IMR-90 (cell line): ENCODE measurements at regions not wholly inside any gene's neighbourhood (a gene's known extent, or its start where the extent isn't known, plus 50 kb on each side); places are given as distances from the start of the nearest gene placed in this dataset.

Experiments
- ATAC-seq: fragments of 200-7000 bp; cut with Tn5 transposase; 2 replicates; pipeline ENCODE4 v1.9.1; 2020; ENCODE audit warnings: low read depth, mild to moderate bottlenecking, moderate library complexity
- BruUV-seq: library from RNA; stranded (reverse); fragments of 400-500 nt; replicated peaks from 2 replicates; lab custom pipeline; 2021; lab: Mats Ljungman, UMichigan
- CTCF ChIA-PET: fragments of 300-600 bp; formaldehyde crosslinking; extraction: SDS; loops from one replicate; lab custom pipeline; 2021; ENCODE audit warnings: antibody characterized with exemption; lab: Yijun Ruan, JAX
- POLR2A ChIA-PET: fragments of 300-600 bp; sonication (Branson Sonifier 250); formaldehyde crosslinking; loops from one replicate; lab custom pipeline; 2022; ENCODE audit warnings: antibody characterized with exemption; ENCODE audit not compliant: unreplicated experiment; lab: Charles Lee
- DNase-seq: peaks from one replicate; pipeline ENCODE4 v3.0.0; 2013
- H2AFZ ChIP-seq: replicated peaks from 2 replicates; pipeline ENCODE3; 2013; ENCODE audit warnings: low read length, mild to moderate bottlenecking; ENCODE audit not compliant: poor library complexity
- H2AK5ac ChIP-seq: 2 replicates; pipeline ENCODE4 v1.6.1; 2013; ENCODE audit warnings: low read depth, low read length, inconsistent platforms
- H2AK9ac ChIP-seq: replicated peaks from 2 replicates; pipeline ENCODE3; 2013; ENCODE audit warnings: mild to moderate bottlenecking, low read depth, low read length, moderate library complexity; ENCODE audit not compliant: poor library complexity
- H2BK120ac ChIP-seq: 2 replicates; pipeline ENCODE4 v1.6.1; 2013; ENCODE audit warnings: low read depth, low read length, inconsistent platforms
- H2BK15ac ChIP-seq: 3 replicates; pipeline ENCODE4 v1.6.1; 2013; ENCODE audit warnings: low read depth, low read length, inconsistent platforms
- H2BK20ac ChIP-seq: 2 replicates; pipeline ENCODE4 v1.6.1; 2013; ENCODE audit warnings: low read depth, mild to moderate bottlenecking, inconsistent platforms, low read length, moderate library complexity
- H2BK5ac ChIP-seq: 2 replicates; pipeline ENCODE4 v1.6.1; 2013; ENCODE audit warnings: mild to moderate bottlenecking, low read depth, low read length, inconsistent platforms; ENCODE audit not compliant: poor library complexity, severe bottlenecking
- H3K14ac ChIP-seq: replicated peaks from 2 replicates; pipeline ENCODE4 v1.6.1; 2013; ENCODE audit warnings: low read depth, low read length, inconsistent platforms
- H3K18ac ChIP-seq: 2 replicates; pipeline ENCODE4 v1.6.1; 2013; ENCODE audit warnings: low read depth, low read length, control low read depth
- H3K23ac ChIP-seq: 2 replicates; pipeline ENCODE4 v1.6.1; 2013; ENCODE audit warnings: low read depth, low read length, inconsistent platforms
- H3K27ac ChIP-seq: 2 replicates; pipeline ENCODE4 v1.5.1; 2013; ENCODE audit warnings: mild to moderate bottlenecking, control low read depth, low read length; ENCODE audit not compliant: insufficient read depth
- H3K27me3 ChIP-seq: 2 replicates; pipeline ENCODE4 v1.6.1; 2013; ENCODE audit warnings: low read length; ENCODE audit not compliant: control insufficient read depth, insufficient read depth
- H3K36me3 ChIP-seq: 2 replicates; pipeline ENCODE4 v1.6.1; 2013; ENCODE audit warnings: low read length, mixed read lengths; ENCODE audit not compliant: control insufficient read depth, insufficient read depth
- H3K4ac ChIP-seq: 2 replicates; pipeline ENCODE4 v1.6.1; 2013; ENCODE audit warnings: low read depth, low read length, inconsistent platforms
- H3K4me1 ChIP-seq: 2 replicates; pipeline ENCODE4 v1.6.1; 2013; ENCODE audit warnings: low read length, mixed read lengths; ENCODE audit not compliant: control insufficient read depth, insufficient read depth
- H3K4me2 ChIP-seq: 2 replicates; pipeline ENCODE4 v1.6.1; 2013; ENCODE audit warnings: low read depth, mild to moderate bottlenecking, control low read depth, low read length, moderate library complexity
- H3K4me3 ChIP-seq: 2 replicates; pipeline ENCODE4 v1.5.1; 2013; ENCODE audit warnings: low read depth, mild to moderate bottlenecking, control low read depth, low read length, moderate library complexity; ENCODE audit not compliant: insufficient read depth
- H3K56ac ChIP-seq: 2 replicates; pipeline ENCODE4 v1.6.1; 2013; ENCODE audit warnings: low read length, inconsistent platforms; ENCODE audit not compliant: insufficient read depth; ENCODE audit errors: extremely low read depth
- H3K79me1 ChIP-seq, 2 experiments: 2 replicates each; pipeline ENCODE4 v1.6.1; 2013; ENCODE audit warnings: low read length in 2 of 2, inconsistent platforms in 1 of 2, low read depth in 1 of 2
- H3K9ac ChIP-seq: 2 replicates; pipeline ENCODE4 v1.6.1; 2013; ENCODE audit warnings: low read depth, low read length, control low read depth
- H3K9me1 ChIP-seq: 2 replicates; pipeline ENCODE4 v1.6.1; 2013; ENCODE audit warnings: low read length, inconsistent platforms; ENCODE audit not compliant: insufficient read depth
- H3K9me3 ChIP-seq: 2 replicates; pipeline ENCODE4 v1.6.1; 2013; ENCODE audit warnings: low read length; ENCODE audit not compliant: control insufficient read depth, insufficient read depth
- H4K20me1 ChIP-seq: 2 replicates; pipeline ENCODE4 v1.6.1; 2013; ENCODE audit warnings: low read length, inconsistent platforms; ENCODE audit not compliant: insufficient read depth
- H4K5ac ChIP-seq: 2 replicates; pipeline ENCODE4 v1.6.1; 2013; ENCODE audit warnings: mild to moderate bottlenecking, low read depth, low read length, control low read depth
- H4K8ac ChIP-seq, 2 experiments: 2 replicates each; pipeline ENCODE4 v1.6.1; 2013; ENCODE audit warnings: low read depth in 2 of 2, low read length in 2 of 2, control low read depth in 1 of 2, inconsistent platforms in 1 of 2
- H4K91ac ChIP-seq: 2 replicates; pipeline ENCODE4 v1.6.1; 2013; ENCODE audit warnings: low read depth, low read length, inconsistent platforms; ENCODE audit not compliant: insufficient read depth
- BHLHE40 ChIP-seq: fragments of 150-350 bp; IDR thresholded peaks from 2 replicates; pipeline ENCODE4 v1.6.1; 2016; ENCODE audit warnings: mild to moderate bottlenecking, low read depth, low read length
- CEBPB ChIP-seq: IDR thresholded peaks from 2 replicates; pipeline ENCODE4 v1.6.1; 2012; ENCODE audit warnings: low read depth, low read length, improper control_type of control experiment
- CHD1 ChIP-seq: IDR thresholded peaks from 2 replicates; pipeline ENCODE4 v1.6.1; 2012; ENCODE audit warnings: low read depth, low read length, improper control_type of control experiment
- FOS ChIP-seq: fragments of 150-350 bp; IDR thresholded peaks from 2 replicates; pipeline ENCODE4 v1.6.1; 2016; ENCODE audit warnings: low read depth, low read length
- MAFK ChIP-seq: IDR thresholded peaks from 2 replicates; pipeline ENCODE4 v1.6.1; 2012; ENCODE audit warnings: low read depth, low read length, improper control_type of control experiment
- MAZ ChIP-seq: IDR thresholded peaks from 2 replicates; pipeline ENCODE4 v1.6.1; 2012; ENCODE audit warnings: low read depth, mild to moderate bottlenecking, low read length, improper control_type of control experiment, moderate library complexity, borderline replicate concordance
- MXI1 ChIP-seq: IDR thresholded peaks from 2 replicates; pipeline ENCODE4 v1.6.1; 2012; ENCODE audit warnings: low read depth, mild to moderate bottlenecking, low read length, moderate library complexity, borderline replicate concordance
- NFE2L2 ChIP-seq: fragments of 150-350 bp; IDR thresholded peaks from 2 replicates; pipeline ENCODE4 v1.6.1; 2016; ENCODE audit warnings: low read depth, mild to moderate bottlenecking, low read length
- POLR2A ChIP-seq: IDR thresholded peaks from 2 replicates; pipeline ENCODE4 v1.6.1; 2012; ENCODE audit warnings: mild to moderate bottlenecking, low read depth, low read length
- RAD21 ChIP-seq: IDR thresholded peaks from 2 replicates; pipeline ENCODE4 v1.6.1; 2012; ENCODE audit warnings: low read length, improper control_type of control experiment
- RCOR1 ChIP-seq: IDR thresholded peaks from 2 replicates; pipeline ENCODE4 v1.6.1; 2012; ENCODE audit warnings: mild to moderate bottlenecking, low read length, improper control_type of control experiment; ENCODE audit not compliant: insufficient replicate concordance
- RFX5 ChIP-seq: IDR thresholded peaks from 2 replicates; pipeline ENCODE4 v1.8.0; 2012; ENCODE audit warnings: low read depth, mild to moderate bottlenecking, low read length, moderate library complexity
- SMC3 ChIP-seq: fragments of 150-350 bp; IDR thresholded peaks from 2 replicates; pipeline ENCODE4 v1.6.1; 2016; ENCODE audit warnings: low read depth, mild to moderate bottlenecking, antibody characterized with exemption, low read length, moderate library complexity
- WGBS, 2 experiments: methylation state at CpG; one replicate each; pipeline versions ENCODE4 v1.1.5 to v1.1.7; 2013; ENCODE audit warnings: missing lambda C conversion rate in 2 of 2; ENCODE audit not compliant: insufficient read length in 1 of 2; ENCODE audit errors: extremely low coverage in 2 of 2; 5-methylcytosine and 5-hydroxymethylcytosine counted together
- dilution Hi-C: fragments of 300-500 bp; cut with HindIII; formaldehyde crosslinking; loops from one replicate; pipeline ENCODE4 v1.14.3; 2018; ENCODE audit warnings: low sequenced_read_pairs; ENCODE audit not compliant: unreplicated experiment
- in situ Hi-C: fragments of 300-500 bp; cut with MboI; formaldehyde crosslinking; loops from 3 replicates; pipeline ENCODE4 v1.14.3; 2019; ENCODE audit warnings: low sequenced_read_pairs, inconsistent platforms, mixed read lengths
- intact Hi-C: fragments of 100-400 bp; cut with micrococcal nuclease; formaldehyde crosslinking; loops from 2 replicates; pipeline ENCODE4 v1.10.0; 2022
- TF ChIP-seq, protein P1 (sequence below): fragments of 150-350 bp; IDR thresholded peaks from 2 replicates; pipeline ENCODE4 v1.6.1; 2017; ENCODE audit warnings: mild to moderate bottlenecking, antibody characterized with exemption, low read length, low read depth
- TF ChIP-seq, protein P2 (sequence below): fragments of 150-350 bp; IDR thresholded peaks from 2 replicates; pipeline ENCODE4 v1.6.1; 2016; ENCODE audit warnings: low read depth, mild to moderate bottlenecking, low read length, moderate library complexity, borderline replicate concordance
- TF ChIP-seq, protein P3 (sequence below): conservative IDR thresholded peaks from 2 replicates; pipeline ENCODE4 v1.5.1; 2012; ENCODE audit warnings: mild to moderate bottlenecking, low read depth, low read length, improper control_type of control experiment

DNA sequence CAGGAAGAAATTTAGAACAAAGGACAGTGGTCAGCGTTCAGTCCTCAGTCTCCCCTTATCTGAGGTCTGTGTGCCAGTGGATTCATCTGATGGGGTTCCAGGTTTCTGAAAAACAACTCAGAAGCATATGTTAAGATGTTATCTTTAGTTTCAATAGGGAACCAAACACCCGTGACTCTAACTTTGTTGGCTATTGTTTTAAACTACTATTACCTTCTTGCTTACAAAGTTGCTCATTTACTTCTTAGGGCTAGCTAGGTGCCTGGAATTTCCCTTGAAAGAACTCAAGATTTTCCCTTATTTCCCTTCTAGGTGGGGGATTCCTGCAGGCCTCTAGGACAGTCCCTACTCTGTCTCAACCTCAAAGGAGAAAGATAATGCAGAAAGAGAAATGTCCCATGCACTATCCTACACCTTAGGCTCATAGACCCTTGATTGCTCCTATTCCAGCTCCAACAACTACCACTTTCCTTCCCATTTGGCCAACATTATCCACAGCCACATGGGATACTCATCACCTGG is 192.5 kb upstream of the LYZL1 start:
- no peak overlapping the region for H2BK120ac ChIP-seq
- H3K4me2 ChIP-seq, result no peak overlapping the region
- no peak overlapping the region for H3K14ac ChIP-seq
- H3K36me3 ChIP-seq, result no peaks in the 10 kb centered on the region
- no peak overlapping the region for H2BK5ac ChIP-seq
- no peak overlapping the region for H2AFZ ChIP-seq
- ATAC-seq, result no peak
- H3K4me1 ChIP-seq, result no peaks in the 10 kb centered on the region
- no peak overlapping the region for H3K4me3 ChIP-seq
- BruUV-seq, result no TSS peak
- no peaks in the 10 kb centered on the region for H3K79me1 ChIP-seq
- no peak overlapping the region for H3K56ac ChIP-seq
- H3K27ac ChIP-seq, result no peak overlapping the region
- no CpG with 5 or more reads among the region's 2 CpGs for WGBS, 2 experiments
- no peak overlapping the region for H4K91ac ChIP-seq
- H2BK15ac ChIP-seq, result no peak overlapping the region
- H3K27me3 ChIP-seq, result peaks cover 24% of the 10 kb centered on the region
- no peak overlapping the region for H3K9ac ChIP-seq
- H3K4ac ChIP-seq, result no peak overlapping the region
- ChIA-PET CTCF (no interaction called here), POLR2A (no interaction called here)
- H4K5ac ChIP-seq, result no peak overlapping the region
- dilution Hi-C loops, result no loop called here
- no peaks in the 10 kb centered on the region for H4K20me1 ChIP-seq
- in situ Hi-C loops, result no loop called here
- H2BK20ac ChIP-seq, result no peak overlapping the region
- H2AK9ac ChIP-seq, result no peak overlapping the region
- H2AK5ac ChIP-seq, result no peak overlapping the region
- intact Hi-C loops, result no loop called here
- no peak for DNase-seq
- H4K8ac ChIP-seq, result no peak overlapping the region
- TF ChIP-seq MAFK (no peak), MAZ (no peak), NFE2L2 (no peak), CHD1 (no peak), MXI1 (no peak), BHLHE40 (no peak), RFX5 (no peak), FOS (no peak), RAD21 (no peak), POLR2A (no peak), RCOR1 (no peak), SMC3 (no peak), CEBPB (no peak)
- TF ChIP-seq, protein P1, sequence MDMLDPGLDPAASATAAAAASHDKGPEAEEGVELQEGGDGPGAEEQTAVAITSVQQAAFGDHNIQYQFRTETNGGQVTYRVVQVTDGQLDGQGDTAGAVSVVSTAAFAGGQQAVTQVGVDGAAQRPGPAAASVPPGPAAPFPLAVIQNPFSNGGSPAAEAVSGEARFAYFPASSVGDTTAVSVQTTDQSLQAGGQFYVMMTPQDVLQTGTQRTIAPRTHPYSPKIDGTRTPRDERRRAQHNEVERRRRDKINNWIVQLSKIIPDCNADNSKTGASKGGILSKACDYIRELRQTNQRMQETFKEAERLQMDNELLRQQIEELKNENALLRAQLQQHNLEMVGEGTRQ, result no peak
- TF ChIP-seq, protein P2, sequence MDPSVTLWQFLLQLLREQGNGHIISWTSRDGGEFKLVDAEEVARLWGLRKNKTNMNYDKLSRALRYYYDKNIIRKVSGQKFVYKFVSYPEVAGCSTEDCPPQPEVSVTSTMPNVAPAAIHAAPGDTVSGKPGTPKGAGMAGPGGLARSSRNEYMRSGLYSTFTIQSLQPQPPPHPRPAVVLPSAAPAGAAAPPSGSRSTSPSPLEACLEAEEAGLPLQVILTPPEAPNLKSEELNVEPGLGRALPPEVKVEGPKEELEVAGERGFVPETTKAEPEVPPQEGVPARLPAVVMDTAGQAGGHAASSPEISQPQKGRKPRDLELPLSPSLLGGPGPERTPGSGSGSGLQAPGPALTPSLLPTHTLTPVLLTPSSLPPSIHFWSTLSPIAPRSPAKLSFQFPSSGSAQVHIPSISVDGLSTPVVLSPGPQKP, result no peak
- TF ChIP-seq, protein P3, sequence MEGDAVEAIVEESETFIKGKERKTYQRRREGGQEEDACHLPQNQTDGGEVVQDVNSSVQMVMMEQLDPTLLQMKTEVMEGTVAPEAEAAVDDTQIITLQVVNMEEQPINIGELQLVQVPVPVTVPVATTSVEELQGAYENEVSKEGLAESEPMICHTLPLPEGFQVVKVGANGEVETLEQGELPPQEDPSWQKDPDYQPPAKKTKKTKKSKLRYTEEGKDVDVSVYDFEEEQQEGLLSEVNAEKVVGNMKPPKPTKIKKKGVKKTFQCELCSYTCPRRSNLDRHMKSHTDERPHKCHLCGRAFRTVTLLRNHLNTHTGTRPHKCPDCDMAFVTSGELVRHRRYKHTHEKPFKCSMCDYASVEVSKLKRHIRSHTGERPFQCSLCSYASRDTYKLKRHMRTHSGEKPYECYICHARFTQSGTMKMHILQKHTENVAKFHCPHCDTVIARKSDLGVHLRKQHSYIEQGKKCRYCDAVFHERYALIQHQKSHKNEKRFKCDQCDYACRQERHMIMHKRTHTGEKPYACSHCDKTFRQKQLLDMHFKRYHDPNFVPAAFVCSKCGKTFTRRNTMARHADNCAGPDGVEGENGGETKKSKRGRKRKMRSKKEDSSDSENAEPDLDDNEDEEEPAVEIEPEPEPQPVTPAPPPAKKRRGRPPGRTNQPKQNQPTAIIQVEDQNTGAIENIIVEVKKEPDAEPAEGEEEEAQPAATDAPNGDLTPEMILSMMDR, result no peak
- no peak overlapping the region; the same call in 1 of the 2 replicates for H3K23ac ChIP-seq
- H3K18ac ChIP-seq, result no peak overlapping the region
- H3K9me3 ChIP-seq, result peaks cover 9% of the 10 kb centered on the region
- H3K9me1 ChIP-seq, result no peaks in the 10 kb centered on the region
